NCI-H2029 (cell line): ENCODE measurements at regions not wholly inside any gene's neighbourhood (a gene's known extent, or its start where the extent isn't known, plus 50 kb on each side); places are given as distances from the start of the nearest gene placed in this dataset.
A peak's percentile ranks its signal among the peaks of the same experiment; 100 is the strongest.

ENCODE experiments used
- DNase-seq: peaks from one replicate; lab custom pipeline; 2025; lab: John Stamatoyannopoulos, UW

DNA sequence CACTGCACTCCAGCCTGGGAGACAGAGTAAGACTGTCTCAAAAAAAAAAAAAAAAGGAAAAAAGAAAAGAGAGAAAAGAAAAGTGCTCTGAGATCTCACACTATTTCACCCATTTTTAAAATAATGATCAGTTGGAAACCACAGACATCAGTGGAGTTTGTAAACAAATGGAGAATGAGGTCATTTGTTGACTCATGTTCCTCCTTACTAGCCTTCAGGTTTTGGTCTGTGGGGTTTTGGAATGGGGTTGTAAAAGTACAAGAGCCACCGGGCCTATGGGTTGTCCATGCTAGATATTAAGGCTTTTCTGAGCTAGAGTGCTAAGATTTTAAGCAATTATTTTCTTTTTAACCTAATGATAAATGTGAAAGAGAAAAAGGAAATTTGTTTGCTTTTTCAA is 104.4 kb upstream of the PRL start:
- no peak for DNase-seq

DNA sequence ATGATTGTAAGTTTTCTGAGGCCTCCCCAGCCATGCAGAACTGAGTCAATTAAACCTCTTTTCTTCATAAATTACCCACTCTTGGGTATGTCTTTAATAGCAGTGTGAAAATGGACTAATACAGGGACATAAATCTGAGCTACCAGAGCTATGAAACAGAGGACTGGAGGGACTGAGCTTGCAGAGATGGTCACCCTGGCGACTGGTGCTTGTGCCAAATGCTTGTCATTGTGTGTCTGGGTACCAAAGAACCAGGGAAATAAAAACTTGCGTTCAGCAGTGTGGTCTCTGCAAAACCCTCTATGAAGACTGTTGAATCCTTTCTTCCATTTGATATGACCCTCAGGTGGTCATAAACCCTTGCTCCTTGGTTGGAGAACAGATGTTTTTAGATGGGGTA is 105.1 kb upstream of the PRL start:
- DNase-seq, result no peak

DNA sequence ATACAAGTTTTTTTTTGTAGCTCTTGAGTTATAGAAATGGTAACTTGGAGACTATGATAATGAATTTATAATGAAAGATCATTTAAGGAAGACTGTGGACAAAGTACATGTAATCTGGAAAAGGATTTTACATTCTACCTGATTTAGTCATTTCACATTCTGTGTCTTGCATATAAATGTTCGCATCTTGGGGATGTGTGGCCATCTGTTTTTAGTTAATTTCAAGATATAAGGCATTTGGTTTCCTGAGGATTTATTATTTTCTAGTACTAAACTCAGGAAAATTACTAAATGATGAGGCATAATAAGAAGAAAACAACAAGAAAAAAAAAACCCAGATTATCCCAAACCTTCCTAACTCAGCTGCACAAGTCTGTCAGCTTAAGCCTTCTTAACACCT is 112.7 kb upstream of the PRL start:
- no peak for DNase-seq

DNA sequence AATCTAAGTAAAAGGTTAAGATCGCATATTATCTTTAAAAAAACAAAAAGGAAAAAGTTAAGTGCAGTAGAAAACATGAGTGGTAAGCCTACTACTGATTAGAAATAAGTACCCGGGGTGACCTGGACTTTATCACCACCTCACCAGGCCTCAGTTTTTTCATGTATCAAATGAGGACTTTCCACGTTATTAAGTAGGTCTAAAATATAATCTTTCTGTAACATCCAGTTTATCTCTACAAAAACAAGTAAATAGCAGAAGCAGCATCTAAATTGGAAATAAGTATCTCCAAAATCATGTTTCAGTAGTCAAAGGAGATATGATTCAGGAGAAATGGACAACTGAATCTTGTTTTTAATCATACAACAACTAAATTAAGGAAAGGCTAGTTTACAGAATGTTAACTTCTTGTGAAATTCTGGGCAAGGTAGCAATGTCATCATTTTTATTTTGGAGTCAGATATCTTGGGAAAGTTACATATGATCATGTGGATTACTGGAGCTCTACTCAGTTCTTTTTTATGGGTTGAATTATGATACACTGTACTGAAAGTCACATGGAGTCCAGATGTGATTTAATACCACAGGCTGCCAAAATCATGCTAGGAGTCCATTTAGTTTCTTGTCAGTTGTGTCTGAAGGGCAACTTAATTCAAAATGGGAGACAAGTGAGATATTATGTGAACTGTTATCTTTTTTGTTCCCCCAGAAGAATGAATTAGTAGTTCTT is 114.7 kb upstream of the PRL start:
- no peak for DNase-seq

DNA sequence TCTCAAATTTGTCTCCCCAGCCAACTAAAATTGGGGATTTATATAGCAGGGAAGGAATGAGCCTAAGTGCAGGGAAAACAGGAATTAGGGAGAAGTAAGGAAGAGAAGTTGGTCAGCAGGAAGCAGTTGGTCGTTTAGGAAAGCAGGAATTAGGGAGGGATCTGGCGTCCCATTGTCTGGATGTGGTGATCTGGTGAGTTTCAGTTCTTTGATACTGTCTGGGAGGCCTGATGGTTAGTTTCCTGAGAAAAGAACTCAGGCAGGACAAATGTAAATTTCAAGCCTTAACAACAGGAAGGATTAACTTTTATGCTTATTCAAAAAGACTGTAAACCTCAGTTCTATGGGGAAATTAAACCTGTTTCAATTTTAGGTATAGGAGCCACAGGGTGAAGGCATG is 116.2 kb upstream of the PRL start:
- DNase-seq, result no peak

- no peak for DNase-seq
Observed at GRCh38 chr6:22413681-22414311, 117.0 kb upstream of the PRL start.

GRCh38 chr6:22418714-22419113 is 121.9 kb upstream of the PRL start:
- DNase-seq, result no peak

- no peak for DNase-seq
Observed at GRCh38 chr6:22421198-22421597, 124.4 kb upstream of the PRL start.

GRCh38 chr6:22424196-22424595 is 127.4 kb upstream of the PRL start:
- no peak for DNase-seq

- DNase-seq, result no peak
Observed at GRCh38 chr6:22432060-22432459, 135.2 kb upstream of the PRL start.

GRCh38 chr6:22433745-22434144 is 135.6 kb upstream of the HDGFL1 start:
- no peak for DNase-seq

DNA sequence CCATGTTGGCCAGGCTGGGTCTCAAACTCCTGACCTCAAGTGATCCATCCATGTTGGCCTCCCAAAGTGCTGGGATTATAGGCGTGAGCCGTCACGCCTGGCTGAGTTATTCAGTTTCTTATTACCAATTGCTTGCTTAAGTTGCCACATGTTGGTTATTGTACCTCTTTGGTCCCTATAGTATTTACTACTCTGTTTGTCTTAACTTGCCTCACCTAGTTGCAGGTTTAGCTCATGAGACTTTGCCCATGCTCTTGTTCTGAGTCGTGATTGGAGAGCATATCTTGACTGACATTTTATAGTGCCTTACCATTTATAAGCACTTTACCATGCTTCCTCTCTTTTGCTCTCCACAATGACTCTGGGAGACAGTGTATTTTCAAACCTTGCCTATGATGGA is 134.2 kb upstream of the HDGFL1 start:
- DNase-seq, result no peak

DNA sequence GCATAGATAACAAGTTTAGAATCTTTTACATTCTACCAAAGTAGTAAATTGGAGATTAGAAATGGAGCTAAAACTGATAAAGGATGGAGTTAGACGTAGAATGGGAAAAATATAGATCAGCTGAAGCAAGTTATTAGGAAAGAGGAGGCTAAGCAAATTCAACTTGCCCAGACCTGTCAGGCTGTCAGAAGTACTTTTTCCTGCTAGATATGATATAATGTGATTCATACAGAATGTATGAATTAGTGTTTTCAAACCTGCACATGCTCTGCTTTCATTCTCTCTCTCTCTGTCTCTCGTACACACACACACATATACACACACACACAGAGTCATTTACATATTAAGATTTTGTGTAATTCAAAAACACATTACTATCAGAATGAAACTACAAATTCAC is 133.2 kb upstream of the HDGFL1 start:
- no peak for DNase-seq

- no peak for DNase-seq
Observed at GRCh38 chr6:22437665-22438064, 131.7 kb upstream of the HDGFL1 start.

- no peak for DNase-seq
Observed at GRCh38 chr6:22442826-22443225, 126.5 kb upstream of the HDGFL1 start.

DNA sequence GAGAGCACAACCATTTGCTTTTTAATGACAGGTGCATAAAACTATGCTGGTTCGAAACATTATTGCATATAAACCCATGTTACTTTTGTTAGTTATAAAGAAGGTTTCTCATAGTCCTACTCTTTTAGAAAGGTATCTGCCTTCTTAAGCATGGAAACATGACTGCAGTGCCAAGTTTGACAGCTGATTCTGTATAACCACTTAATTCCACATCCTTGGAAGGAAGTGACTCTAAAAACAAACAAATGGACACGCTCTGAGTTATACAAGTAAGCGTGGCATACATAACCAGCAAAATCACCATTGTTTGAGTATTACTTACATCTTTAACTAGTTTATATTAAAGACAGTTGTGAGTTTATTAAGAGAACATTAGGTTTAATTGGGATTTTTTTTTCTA is 125.0 kb upstream of the HDGFL1 start:
- DNase-seq, result no peak

- no peak for DNase-seq
Observed at GRCh38 chr6:22445946-22446345, 123.4 kb upstream of the HDGFL1 start.

DNA sequence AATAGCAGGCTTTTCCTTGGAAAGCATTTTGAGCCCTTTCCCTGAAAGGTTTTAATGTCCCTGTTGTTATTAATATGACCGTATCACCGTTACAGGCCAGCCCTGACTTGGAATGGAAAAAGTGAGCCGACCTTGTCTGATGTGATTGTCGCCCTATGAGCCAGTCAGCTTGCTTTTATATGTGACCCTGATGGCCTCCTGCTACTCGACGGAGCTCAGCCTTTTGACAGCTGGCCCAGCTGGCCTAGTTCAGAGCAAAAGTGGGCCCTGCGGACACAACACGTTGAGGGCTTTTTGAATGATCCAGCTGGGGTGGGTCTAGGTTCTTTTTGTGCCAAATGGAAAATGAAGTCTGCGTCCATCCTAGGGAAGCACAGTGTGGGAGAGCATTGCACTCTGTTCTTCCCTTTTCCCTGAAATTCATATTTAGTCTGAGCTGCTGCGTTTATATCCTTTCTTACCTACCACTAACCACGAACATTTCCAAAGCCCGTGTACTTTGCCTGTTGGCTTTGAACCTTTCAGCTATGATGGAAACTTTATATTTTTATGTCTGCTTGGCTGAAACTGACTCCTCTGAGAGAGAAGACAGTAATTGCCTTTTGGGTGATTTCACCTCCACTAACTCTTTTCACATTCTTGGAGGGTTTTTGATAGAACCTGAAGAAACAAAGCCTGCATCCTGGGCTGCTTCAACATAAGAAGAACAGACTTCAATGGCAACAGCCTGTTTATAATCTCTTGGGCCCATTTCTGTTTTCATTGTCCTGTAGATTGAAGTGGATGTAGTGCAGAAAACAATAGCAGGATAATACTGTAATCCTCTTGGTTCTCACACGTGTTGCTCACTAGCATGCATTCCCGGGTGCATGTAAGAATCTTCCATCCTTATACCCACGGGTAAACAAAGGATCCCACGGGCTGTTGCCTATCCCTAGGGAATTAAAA is 121.8 kb upstream of the HDGFL1 start:
- no peak for DNase-seq

- no peak for DNase-seq
Observed at GRCh38 chr6:22448291-22448711, 121.1 kb upstream of the HDGFL1 start.

DNA sequence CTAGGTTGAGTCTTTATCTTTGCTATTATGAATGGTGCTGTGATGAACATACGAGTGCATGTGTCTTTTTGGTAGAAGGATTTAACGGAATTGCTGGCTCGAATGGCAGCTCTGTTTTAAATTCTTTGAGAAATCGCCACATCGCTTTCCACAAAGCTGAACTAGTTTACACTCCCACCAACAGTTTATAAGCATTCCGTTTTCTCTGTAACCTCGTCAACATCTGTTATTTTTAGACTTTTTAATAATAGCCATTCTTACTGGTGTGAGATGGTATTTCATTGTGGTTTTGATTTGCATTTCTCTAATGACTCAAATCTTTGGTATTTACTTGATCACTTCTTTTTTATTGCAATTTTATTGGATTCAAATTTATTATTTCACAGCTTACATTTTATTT is 117.4 kb upstream of the HDGFL1 start:
- no peak for DNase-seq

DNA sequence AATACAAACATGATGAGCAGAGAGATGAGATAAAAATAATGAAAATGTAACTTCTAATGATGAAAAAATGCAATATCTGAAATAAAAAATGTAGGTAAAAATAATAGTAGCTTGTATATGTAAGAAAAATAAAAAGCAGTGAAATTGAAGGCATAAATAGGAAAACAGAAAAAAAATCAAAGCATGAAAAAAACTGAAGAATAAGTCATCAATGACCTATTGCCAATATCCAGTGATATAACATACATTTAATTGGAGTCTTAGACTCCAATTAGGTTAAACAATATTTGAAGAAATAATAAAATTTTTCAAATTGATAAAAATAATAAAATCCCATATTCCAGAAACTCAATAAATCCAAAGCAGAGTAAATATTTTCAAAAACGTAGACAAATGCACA is 114.0 kb upstream of the HDGFL1 start:
- DNase-seq, result no peak

DNA sequence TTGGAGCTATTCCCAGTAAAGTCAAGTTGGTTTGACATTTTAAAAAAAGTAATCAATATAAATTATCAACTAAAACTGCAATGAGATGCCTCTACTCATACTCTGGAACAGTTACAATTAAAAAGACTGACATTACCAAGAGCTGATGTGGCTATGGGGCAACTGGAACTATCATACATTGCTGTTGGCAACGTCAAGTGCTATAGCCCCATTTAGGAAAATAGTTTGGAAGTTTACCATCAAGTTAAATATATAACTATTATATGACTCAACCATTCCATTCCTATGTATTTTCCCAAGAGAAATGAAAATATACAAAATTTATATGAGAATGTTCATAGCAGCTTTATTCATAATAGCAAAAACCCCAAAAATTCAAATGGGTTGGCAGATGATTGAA is 111.4 kb upstream of the HDGFL1 start:
- DNase-seq, result no peak

GRCh38 chr6:22466665-22467245 is 102.6 kb upstream of the HDGFL1 start:
- peak; percentile 56 for DNase-seq
